ENCODE measurements at regions not wholly inside any gene's neighbourhood (a gene's known extent, or its start where the extent isn't known, plus 50 kb on each side); places are given as distances from the start of the nearest gene placed in this dataset.

DNA sequence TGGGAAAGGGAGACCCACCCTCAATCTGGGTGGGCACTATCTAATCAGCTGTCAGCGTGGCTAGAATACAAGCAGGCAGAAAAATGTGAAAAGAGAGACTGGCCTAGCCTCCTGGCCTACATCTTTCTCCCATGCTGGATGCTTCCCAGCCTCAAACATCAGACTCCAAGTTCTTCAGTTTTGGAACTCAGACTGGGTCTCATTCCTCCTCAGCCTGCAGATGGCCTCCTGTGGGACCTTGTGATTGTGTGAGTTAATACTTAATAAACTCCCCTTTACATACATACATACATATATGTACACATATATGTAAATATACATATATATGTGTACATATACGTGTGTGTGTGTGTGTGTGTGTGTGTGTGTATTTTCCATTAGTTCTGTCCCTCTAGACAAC lies 207.1 kb downstream of the BRINP2 start:
- TF ChIP-seq EZH2phosphoT487 (conservative IDR thresholded peaks at IDR 0.05; ENCODE audit: low read length), result no peak
- TF ChIP-seq, protein P1, sequence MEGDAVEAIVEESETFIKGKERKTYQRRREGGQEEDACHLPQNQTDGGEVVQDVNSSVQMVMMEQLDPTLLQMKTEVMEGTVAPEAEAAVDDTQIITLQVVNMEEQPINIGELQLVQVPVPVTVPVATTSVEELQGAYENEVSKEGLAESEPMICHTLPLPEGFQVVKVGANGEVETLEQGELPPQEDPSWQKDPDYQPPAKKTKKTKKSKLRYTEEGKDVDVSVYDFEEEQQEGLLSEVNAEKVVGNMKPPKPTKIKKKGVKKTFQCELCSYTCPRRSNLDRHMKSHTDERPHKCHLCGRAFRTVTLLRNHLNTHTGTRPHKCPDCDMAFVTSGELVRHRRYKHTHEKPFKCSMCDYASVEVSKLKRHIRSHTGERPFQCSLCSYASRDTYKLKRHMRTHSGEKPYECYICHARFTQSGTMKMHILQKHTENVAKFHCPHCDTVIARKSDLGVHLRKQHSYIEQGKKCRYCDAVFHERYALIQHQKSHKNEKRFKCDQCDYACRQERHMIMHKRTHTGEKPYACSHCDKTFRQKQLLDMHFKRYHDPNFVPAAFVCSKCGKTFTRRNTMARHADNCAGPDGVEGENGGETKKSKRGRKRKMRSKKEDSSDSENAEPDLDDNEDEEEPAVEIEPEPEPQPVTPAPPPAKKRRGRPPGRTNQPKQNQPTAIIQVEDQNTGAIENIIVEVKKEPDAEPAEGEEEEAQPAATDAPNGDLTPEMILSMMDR (IDR thresholded peaks at IDR 0.05; ENCODE audit: insufficient read depth, low read length, poor library complexity, severe bottlenecking), result no peak
- Histone ChIP-seq H3K79me2 (ENCODE audit: insufficient read depth, low read length) (no peaks in the 10 kb centered on the region), H3K4me2 (ENCODE audit: low read depth, low read length, poor library complexity, severe bottlenecking) (no peak overlapping the region), H4K20me1 (ENCODE audit: low read depth, low read length) (no peaks in the 10 kb centered on the region), H3K9me3 (ENCODE audit: insufficient read depth, low read length) (no peaks in the 10 kb centered on the region), H3K9ac (ENCODE audit: low read length) (no peak overlapping the region), H3K9me2 (replicated peaks; ENCODE audit: insufficient read depth, low read length) (no peaks in the 10 kb centered on the region), H2AFZ (ENCODE audit: low read depth, low read length, severe bottlenecking) (no peak overlapping the region), H3K27ac (ENCODE audit: low read depth, low read length) (no peak overlapping the region), H3K36me3 (ENCODE audit: low read length) (no peaks in the 10 kb centered on the region), H3K4me3 (ENCODE audit: insufficient read depth, low read length, poor library complexity, severe bottlenecking) (no peak overlapping the region), H3F3A (ENCODE audit: insufficient read depth) (no peaks in the 10 kb centered on the region), H3K27me3 (ENCODE audit: low read length) (no peaks in the 10 kb centered on the region)

DNA sequence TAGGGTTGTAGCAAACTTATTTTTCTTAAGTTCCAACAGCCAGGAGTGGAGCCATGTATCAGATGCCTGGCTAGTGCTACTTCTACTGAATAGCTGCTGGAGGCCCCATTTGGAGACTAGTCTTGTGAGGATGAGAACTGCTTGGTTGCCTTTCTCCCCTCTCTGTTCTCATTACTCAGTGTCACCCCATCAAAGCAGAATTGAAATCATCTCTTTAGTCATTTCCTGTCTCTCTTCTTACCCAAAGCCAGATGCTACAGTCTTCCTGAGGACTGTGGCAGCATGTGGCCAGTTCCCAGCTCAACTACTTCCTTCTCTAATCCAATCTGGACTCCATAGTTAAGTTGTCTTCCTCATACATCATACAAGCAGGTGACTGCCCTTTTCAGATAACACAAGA lies 197.5 kb downstream of the BRINP2 start:
- Histone ChIP-seq H3K4me3 (ENCODE audit: insufficient read depth, low read length, poor library complexity, severe bottlenecking) (no peak overlapping the region), H3K9me2 (replicated peaks; ENCODE audit: insufficient read depth, low read length) (no peaks in the 10 kb centered on the region; the same call in 1 of the 2 replicates), H3K9ac (ENCODE audit: low read length) (no peak overlapping the region), H3K36me3 (ENCODE audit: low read length) (no peaks in the 10 kb centered on the region), H2AFZ (ENCODE audit: low read depth, low read length, severe bottlenecking) (no peak overlapping the region), H3K27me3 (ENCODE audit: low read length) (no peaks in the 10 kb centered on the region), H3K27ac (ENCODE audit: low read depth, low read length) (no peak overlapping the region), H3K9me3 (ENCODE audit: insufficient read depth, low read length) (no peaks in the 10 kb centered on the region), H3F3A (ENCODE audit: insufficient read depth) (no peaks in the 10 kb centered on the region), H3K4me2 (ENCODE audit: low read depth, low read length, poor library complexity, severe bottlenecking) (no peak overlapping the region), H4K20me1 (ENCODE audit: low read depth, low read length) (no peaks in the 10 kb centered on the region), H3K79me2 (ENCODE audit: insufficient read depth, low read length) (no peaks in the 10 kb centered on the region)
- TF ChIP-seq EZH2phosphoT487 (conservative IDR thresholded peaks at IDR 0.05; ENCODE audit: low read length), result no peak
- TF ChIP-seq, protein P1 (IDR thresholded peaks at IDR 0.05; ENCODE audit: insufficient read depth, low read length, poor library complexity, severe bottlenecking), result no peak

DNA sequence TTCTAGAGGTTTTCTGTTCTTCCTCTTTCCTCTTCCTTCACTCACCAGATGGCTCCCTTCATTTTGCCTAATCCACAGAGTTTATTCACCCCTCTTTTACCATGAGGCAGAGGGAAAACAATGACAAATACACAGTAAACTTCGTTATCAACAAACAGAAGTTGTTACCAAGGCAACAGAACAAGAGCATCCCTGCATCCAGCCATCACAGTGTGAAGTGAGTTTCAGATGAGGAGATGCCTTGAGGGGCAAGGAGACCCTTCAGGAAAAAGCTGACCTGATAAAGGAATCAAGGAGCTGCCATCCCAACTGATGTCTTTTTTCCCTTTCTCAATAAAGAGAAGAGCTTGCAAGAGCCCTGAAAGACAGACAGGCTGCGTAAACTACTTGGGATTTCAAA lies 195.3 kb downstream of the BRINP2 start:
- TF ChIP-seq, protein P1 (IDR thresholded peaks at IDR 0.05; ENCODE audit: insufficient read depth, low read length, poor library complexity, severe bottlenecking), result no peak
- no peak for TF ChIP-seq EZH2phosphoT487 (conservative IDR thresholded peaks at IDR 0.05; ENCODE audit: low read length)
- H4K20me1 ChIP-seq (ENCODE audit: low read depth, low read length), result no peaks in the 10 kb centered on the region
- no peaks in the 10 kb centered on the region for H3K79me2 ChIP-seq (ENCODE audit: insufficient read depth, low read length)
- no peaks in the 10 kb centered on the region for H3F3A ChIP-seq (ENCODE audit: insufficient read depth)
- no peak overlapping the region for H3K27ac ChIP-seq (ENCODE audit: low read depth, low read length)
- H3K4me3 ChIP-seq (ENCODE audit: insufficient read depth, low read length, poor library complexity, severe bottlenecking), result no peak overlapping the region
- no peak overlapping the region for H3K9ac ChIP-seq (ENCODE audit: low read length)
- H3K4me2 ChIP-seq (ENCODE audit: low read depth, low read length, poor library complexity, severe bottlenecking), result no peak overlapping the region
- no peaks in the 10 kb centered on the region for H3K9me3 ChIP-seq (ENCODE audit: insufficient read depth, low read length)
- H3K27me3 ChIP-seq (ENCODE audit: low read length), result no peaks in the 10 kb centered on the region
- no peaks in the 10 kb centered on the region; the same call in 1 of the 2 replicates for H3K9me2 ChIP-seq (replicated peaks; ENCODE audit: insufficient read depth, low read length)
- H3K36me3 ChIP-seq (ENCODE audit: low read length), result no peaks in the 10 kb centered on the region
- H2AFZ ChIP-seq (ENCODE audit: low read depth, low read length, severe bottlenecking), result no peak overlapping the region

Data from SU-DHL-6 (cell line).